ENCODE measurements at regions not wholly inside any gene's neighbourhood (a gene's known extent, or its start where the extent isn't known, plus 50 kb on each side); places are given as distances from the start of the nearest gene placed in this dataset.

- no peak for FAIRE-seq
Measured at GRCh38 chr17:53193044-53193443, 629.7 kb upstream of the KIF2B start.

GRCh38 chr17:53191878-53192277 is 630.8 kb upstream of the KIF2B start:
- DNase-seq (ENCODE audit: low spot score) (no peak), FAIRE-seq (no peak)

More at GRCh38 chr17:53193044-53193443, 629.7 kb upstream of the KIF2B start:
- no peak for DNase-seq (ENCODE audit: low spot score)

GRCh38 chr17:53186001-53186400 is 636.7 kb upstream of the KIF2B start:
- no peak for FAIRE-seq
- no peak for DNase-seq (ENCODE audit: low spot score)

GRCh38 chr17:53176629-53177028 is 646.1 kb upstream of the KIF2B start:
- FAIRE-seq (no peak), DNase-seq (ENCODE audit: low spot score) (no peak)

- DNase-seq (ENCODE audit: low spot score) (peak; percentile 12), FAIRE-seq (no peak)
Measured at GRCh38 chr17:53168413-53168812, 654.3 kb upstream of the KIF2B start.

- FAIRE-seq (no peak), DNase-seq (ENCODE audit: low spot score) (no peak)
Measured at GRCh38 chr17:53166731-53167130, 656.0 kb upstream of the KIF2B start.

- DNase-seq (ENCODE audit: low spot score) (peak; percentile 7), FAIRE-seq (no peak)
Measured at GRCh38 chr17:53150101-53150698, 672.5 kb upstream of the KIF2B start.

- FAIRE-seq, result no peak
- no peak for DNase-seq (ENCODE audit: low spot score)
Measured at GRCh38 chr17:53149316-53149715, 673.4 kb upstream of the KIF2B start.

GRCh38 chr17:53148058-53148457 is 674.7 kb upstream of the KIF2B start:
- FAIRE-seq, result no peak
- no peak for DNase-seq (ENCODE audit: low spot score)

- DNase-seq (ENCODE audit: low spot score) (peak; percentile 16), FAIRE-seq (no peak)
Measured at GRCh38 chr17:53142890-53143289, 679.8 kb upstream of the KIF2B start.

- DNase-seq (ENCODE audit: low spot score), result no peak
- FAIRE-seq, result no peak
Measured at GRCh38 chr17:53141731-53142130, 681.0 kb upstream of the KIF2B start.

GRCh38 chr17:53141280-53141679 is 681.4 kb upstream of the KIF2B start:
- FAIRE-seq (no peak), DNase-seq (ENCODE audit: low spot score) (no peak)

- no peak for FAIRE-seq
- DNase-seq (ENCODE audit: low spot score), result no peak
Measured at GRCh38 chr17:53137869-53138268, 684.9 kb upstream of the KIF2B start.

GRCh38 chr17:53135969-53136368 is 686.8 kb upstream of the KIF2B start:
- DNase-seq (ENCODE audit: low spot score), result no peak
- no peak for FAIRE-seq

GRCh38 chr17:53134548-53134947 is 688.2 kb upstream of the KIF2B start:
- FAIRE-seq (no peak), DNase-seq (ENCODE audit: low spot score) (no peak)

- FAIRE-seq (no peak), DNase-seq (ENCODE audit: low spot score) (no peak)
Measured at GRCh38 chr17:53133876-53134275, 688.9 kb upstream of the KIF2B start.

GRCh38 chr17:53129863-53130262 is 692.9 kb upstream of the KIF2B start:
- FAIRE-seq, result no peak
- no peak for DNase-seq (ENCODE audit: low spot score)

- FAIRE-seq (no peak), DNase-seq (ENCODE audit: low spot score) (no peak)
Measured at GRCh38 chr17:53127331-53127730, 695.4 kb upstream of the KIF2B start.

GRCh38 chr17:53122966-53123365 is 699.8 kb upstream of the KIF2B start:
- DNase-seq (ENCODE audit: low spot score) (no peak), FAIRE-seq (no peak)

- DNase-seq (ENCODE audit: low spot score), result no peak
- FAIRE-seq, result no peak
Measured at GRCh38 chr17:53119773-53120172, 703.0 kb upstream of the KIF2B start.

- FAIRE-seq (no peak), DNase-seq (ENCODE audit: low spot score) (no peak)
Measured at GRCh38 chr17:53118948-53119347, 703.8 kb upstream of the KIF2B start.

GRCh38 chr17:53106886-53107285 is 715.8 kb upstream of the KIF2B start:
- no peak for FAIRE-seq

GRCh38 chr17:53101706-53102105 is 721.0 kb upstream of the KIF2B start:
- DNase-seq (ENCODE audit: low spot score), result no peak
- FAIRE-seq, result no peak

More at GRCh38 chr17:53106886-53107285, 715.8 kb upstream of the KIF2B start:
- no peak for DNase-seq (ENCODE audit: low spot score)

- DNase-seq (ENCODE audit: low spot score), result no peak
- FAIRE-seq, result no peak
Measured at GRCh38 chr17:53100126-53100525, 722.6 kb upstream of the KIF2B start.

Data from urothelium cell line (cell line).